GM19099 (cell line): ENCODE measurements at regions not wholly inside any gene's neighbourhood (a gene's known extent, or its start where the extent isn't known, plus 50 kb on each side); places are given as distances from the start of the nearest gene placed in this dataset.

Experiments used
- POLR2A ChIP-seq: IDR thresholded peaks from 3 replicates; pipeline ENCODE4 v1.6.1; 2011; ENCODE audit warnings: low read depth; ENCODE audit not compliant: insufficient read length; ENCODE audit errors: extremely low read depth

GRCh38 chr17:68176718-68177117 lies 71.1 kb upstream of the AMZ2 start:
- TF ChIP-seq POLR2A, result no peak

- TF ChIP-seq POLR2A, result no peak
Observed at GRCh38 chr17:68178831-68179230, 69.0 kb upstream of the AMZ2 start.

- TF ChIP-seq POLR2A, result no peak
Observed at GRCh38 chr17:68179236-68179925, 68.5 kb upstream of the AMZ2 start.

GRCh38 chr17:68179926-68180285 lies 67.9 kb upstream of the AMZ2 start:
- no peak for TF ChIP-seq POLR2A

GRCh38 chr17:68182011-68182306 lies 65.9 kb upstream of the AMZ2 start:
- no peak for TF ChIP-seq POLR2A

GRCh38 chr17:68182940-68183551 lies 64.8 kb upstream of the AMZ2 start:
- TF ChIP-seq POLR2A, result peak; percentile 27

- no peak for TF ChIP-seq POLR2A
Observed at GRCh38 chr17:68184141-68184571, 63.7 kb upstream of the AMZ2 start.

GRCh38 chr17:68184816-68185436 lies 62.9 kb upstream of the AMZ2 start:
- no peak for TF ChIP-seq POLR2A

- TF ChIP-seq POLR2A, result no peak
Observed at GRCh38 chr17:68185820-68186219, 62.0 kb upstream of the AMZ2 start.

- no peak for TF ChIP-seq POLR2A
Observed at GRCh38 chr17:68190495-68190894, 57.3 kb upstream of the AMZ2 start.

- no peak for TF ChIP-seq POLR2A
Observed at GRCh38 chr17:68195667-68196393, 52.0 kb upstream of the AMZ2 start.

- TF ChIP-seq POLR2A, result no peak
Observed at GRCh38 chr17:68196394-68197090, 51.3 kb upstream of the AMZ2 start.

- no peak for TF ChIP-seq POLR2A
Observed at GRCh38 chr17:68197091-68197996, 50.5 kb upstream of the AMZ2 start.

- no peak for TF ChIP-seq POLR2A
Observed at GRCh38 chr17:68197997-68198930, 49.6 kb upstream of the AMZ2 start.
